Osteoblast (primary cell): ENCODE measurements at regions not wholly inside any gene's neighbourhood (a gene's known extent, or its start where the extent isn't known, plus 50 kb on each side); places are given as distances from the start of the nearest gene placed in this dataset.

Experiments used
- DNase-seq: peaks from one replicate; pipeline ENCODE4 v3.0.0; 2011; ENCODE audit warnings: low spot score, mixed read lengths; ENCODE audit not compliant: insufficient read length; ENCODE audit errors: missing footprints
- H2AFZ ChIP-seq: 2 replicates; pipeline ENCODE4 v1.6.0; 2011; ENCODE audit warnings: mild to moderate bottlenecking, low read length
- H3K27ac ChIP-seq: 2 replicates; pipeline ENCODE4 v1.5.1; 2011; ENCODE audit warnings: mild to moderate bottlenecking, low read depth, low read length, moderate library complexity
- H3K27me3 ChIP-seq: 2 replicates; pipeline ENCODE4 v1.6.0; 2012; ENCODE audit warnings: mild to moderate bottlenecking, control low read depth, inconsistent platforms, low read length, moderate library complexity; ENCODE audit not compliant: insufficient read depth
- H3K36me3 ChIP-seq: 2 replicates; pipeline ENCODE4 v1.5.1; 2011; ENCODE audit warnings: mild to moderate bottlenecking, low read length, control low read depth, moderate library complexity; ENCODE audit not compliant: insufficient read depth
- H3K4me1 ChIP-seq: 2 replicates; pipeline ENCODE4 v1.5.1; 2011; ENCODE audit warnings: mild to moderate bottlenecking, low read length, control low read depth, moderate library complexity; ENCODE audit not compliant: insufficient read depth
- H3K4me2 ChIP-seq: 2 replicates; pipeline ENCODE4 v1.6.0; 2011; ENCODE audit warnings: mild to moderate bottlenecking, low read length; ENCODE audit not compliant: insufficient read depth
- H3K4me3 ChIP-seq: fragments of 200-600 bp; sonication (generic); 3 replicates; pipeline ENCODE4 v1.5.1; 2012; ENCODE audit warnings: mild to moderate bottlenecking, low read length, inconsistent platforms; ENCODE audit not compliant: insufficient read depth
- H3K79me2 ChIP-seq: 2 replicates; pipeline ENCODE4 v1.6.0; 2012; ENCODE audit warnings: mild to moderate bottlenecking, low read length, control low read depth, inconsistent platforms; ENCODE audit not compliant: insufficient read depth
- H3K9me3 ChIP-seq: 2 replicates; pipeline ENCODE4 v1.5.1; 2011; ENCODE audit warnings: low read depth, low read length, control low read depth
- H4K20me1 ChIP-seq: 2 replicates; pipeline ENCODE4 v1.6.0; 2012; ENCODE audit warnings: mild to moderate bottlenecking, low read length, control low read depth; ENCODE audit not compliant: insufficient read depth
- CTCF ChIP-seq: IDR thresholded peaks from 2 replicates; pipeline ENCODE4 v1.5.1; 2011; ENCODE audit warnings: mild to moderate bottlenecking, low read depth, low read length, moderate library complexity; ENCODE audit errors: extremely low read depth

- no peak for DNase-seq
These were observed 67.4 kb downstream of the RPLP1 start for GRCh38 chr15:69520067-69520466.

GRCh38 chr15:69522361-69522760 is 69.7 kb downstream of the RPLP1 start:
- no peak overlapping the region for H2AFZ ChIP-seq
- H3K27ac ChIP-seq = no peak overlapping the region
- H4K20me1 ChIP-seq = no peaks in the 10 kb centered on the region
- H3K27me3 ChIP-seq = peaks cover 38% of the 10 kb centered on the region
- no peak overlapping the region for H3K4me3 ChIP-seq
- no peaks in the 10 kb centered on the region for H3K79me2 ChIP-seq
- no peak for TF ChIP-seq CTCF
- DNase-seq = no peak
- no peak overlapping the region for H3K4me2 ChIP-seq
- H3K9me3 ChIP-seq = peaks cover 3% of the 10 kb centered on the region
- H3K36me3 ChIP-seq = no peaks in the 10 kb centered on the region
- no peaks in the 10 kb centered on the region for H3K4me1 ChIP-seq

More at GRCh38 chr15:69520067-69520466, 67.4 kb downstream of the RPLP1 start:
- no peak overlapping the region for H3K4me3 ChIP-seq
- no peak overlapping the region for H2AFZ ChIP-seq
- no peaks in the 10 kb centered on the region for H3K79me2 ChIP-seq
- H3K27ac ChIP-seq = no peak overlapping the region
- no peaks in the 10 kb centered on the region for H3K4me1 ChIP-seq
- H3K27me3 ChIP-seq = peaks cover 38% of the 10 kb centered on the region
- no peak overlapping the region for H3K4me2 ChIP-seq
- H3K9me3 ChIP-seq = no peaks in the 10 kb centered on the region
- H3K36me3 ChIP-seq = no peaks in the 10 kb centered on the region
- no peaks in the 10 kb centered on the region for H4K20me1 ChIP-seq
- TF ChIP-seq CTCF = no peak

DNA sequence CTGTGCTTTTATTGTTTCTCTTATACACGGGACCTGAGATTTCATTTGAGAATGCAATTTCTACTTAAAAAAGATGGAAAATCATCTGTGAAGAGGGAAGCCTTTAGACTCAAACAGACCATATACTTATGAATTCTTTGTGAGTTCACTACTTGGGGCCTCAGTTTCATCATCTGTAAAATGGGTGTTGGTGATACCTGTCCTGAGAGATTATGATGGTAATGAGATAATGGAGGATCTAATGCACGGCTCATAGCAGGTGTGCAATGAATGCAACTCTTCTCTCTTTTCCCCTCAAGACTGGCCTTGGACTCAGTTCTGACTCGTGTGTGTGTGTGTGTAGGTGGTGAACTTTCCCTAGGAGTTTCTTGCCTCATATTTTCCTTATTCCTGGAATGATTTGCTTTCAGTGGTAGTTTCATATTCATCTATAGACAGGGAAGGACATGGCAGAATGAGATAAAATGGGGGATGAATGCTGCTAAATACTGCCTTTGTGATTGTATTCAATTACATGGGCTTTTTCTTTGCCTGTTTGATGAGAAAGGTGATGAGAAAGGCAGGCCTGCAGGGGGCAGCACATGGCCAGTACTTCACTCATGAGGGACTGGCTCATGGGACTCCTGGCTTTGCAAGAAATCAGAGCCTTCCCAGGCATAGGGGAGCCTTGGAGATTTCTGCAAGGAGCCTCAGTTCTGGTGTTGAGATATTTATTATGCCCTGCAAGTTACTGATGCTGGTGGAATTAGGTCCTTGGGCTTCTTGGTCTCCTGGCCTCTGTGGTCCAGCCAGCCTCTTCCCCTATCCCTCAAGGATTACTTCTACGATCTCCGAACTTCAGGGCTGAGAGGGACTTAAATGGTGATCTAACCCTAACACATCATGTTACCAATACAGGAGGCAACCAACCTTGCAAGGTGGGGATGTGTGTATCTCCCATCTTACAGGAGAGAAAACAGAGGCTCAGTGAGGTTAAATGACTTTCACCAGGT is 70.7 kb downstream of the RPLP1 start:
- peak; percentile 95 for DNase-seq
- Histone ChIP-seq H3K4me1 (no peaks in the 10 kb centered on the region), H3K27me3 (peaks cover 35% of the 10 kb centered on the region), H2AFZ (no peak overlapping the region), H3K36me3 (no peaks in the 10 kb centered on the region), H3K27ac (no peak overlapping the region), H3K79me2 (no peaks in the 10 kb centered on the region), H3K4me2 (no peak overlapping the region), H3K9me3 (peaks cover 3% of the 10 kb centered on the region), H4K20me1 (no peaks in the 10 kb centered on the region), H3K4me3 (no peak overlapping the region)
- TF ChIP-seq CTCF = peak; percentile 88

DNA sequence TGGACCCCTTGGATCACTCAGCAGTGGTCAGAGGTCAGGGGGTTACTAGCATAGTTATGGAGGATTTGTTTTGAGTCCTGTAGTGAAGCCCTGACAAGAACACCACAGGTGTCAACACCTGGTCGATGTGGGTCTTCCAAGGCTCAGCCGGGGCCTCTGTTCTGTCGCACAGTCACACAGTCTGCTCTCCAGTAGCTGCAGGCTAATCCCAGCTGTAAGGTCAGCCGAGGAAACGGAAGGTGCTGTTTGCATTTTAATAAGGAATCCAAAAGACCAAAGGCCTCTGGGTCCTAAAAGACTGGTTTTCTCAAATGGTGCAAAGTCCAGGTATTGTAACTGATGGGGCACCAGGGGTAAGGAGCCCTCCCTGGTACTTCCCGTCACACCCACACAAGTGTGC is 71.7 kb downstream of the RPLP1 start:
- Histone ChIP-seq H3K4me2 (no peak overlapping the region), H3K9me3 (peaks cover 3% of the 10 kb centered on the region), H3K79me2 (no peaks in the 10 kb centered on the region), H4K20me1 (no peaks in the 10 kb centered on the region), H3K27me3 (peaks cover 32% of the 10 kb centered on the region), H3K4me3 (no peak overlapping the region), H3K27ac (no peak overlapping the region), H3K4me1 (no peaks in the 10 kb centered on the region), H3K36me3 (no peaks in the 10 kb centered on the region), H2AFZ (no peak overlapping the region)
- no peak for TF ChIP-seq CTCF
- DNase-seq = peak; percentile 48
